Brain microvascular endothelial cell (primary cell): ENCODE measurements at regions not wholly inside any gene's neighbourhood (a gene's known extent, or its start where the extent isn't known, plus 50 kb on each side); places are given as distances from the start of the nearest gene placed in this dataset.

ENCODE experiments used
- DNase-seq: peaks from one replicate; pipeline ENCODE4 v3.0.0-alpha.2; 2020
- H3K27ac ChIP-seq: fragments of 250-450 bp; sonication (Bioruptor Pico); 2 replicates; pipeline ENCODE4 v1.5.1; 2020; ENCODE audit warnings: mild to moderate bottlenecking, moderate library complexity
- H3K27me3 ChIP-seq: fragments of 250-450 bp; sonication (Bioruptor Pico); replicated peaks from 2 replicates; pipeline ENCODE4 v1.5.1; 2020; ENCODE audit warnings: mild to moderate bottlenecking
- H3K36me3 ChIP-seq: fragments of 250-450 bp; sonication (Bioruptor Pico); replicated peaks from 2 replicates; pipeline ENCODE4 v1.5.1; 2020; ENCODE audit warnings: mild to moderate bottlenecking
- H3K4me3 ChIP-seq: 2 replicates; pipeline ENCODE4 v1.5.1; 2011; ENCODE audit warnings: low read depth, mild to moderate bottlenecking, control low read depth, low read length, moderate library complexity
- CTCF ChIP-seq: IDR thresholded peaks from 2 replicates; pipeline ENCODE4 v1.5.1; 2011; ENCODE audit warnings: low read depth, mild to moderate bottlenecking, moderate library complexity, low read length, control low read depth, inconsistent platforms; ENCODE audit errors: missing control alignments
- in situ Hi-C: cut with HindIII; loops from 2 replicates; pipeline ENCODE4 v1.10.0; 2017; ENCODE audit warnings: low sequenced_read_pairs, low pct_ligation_motif_present

- Histone ChIP-seq H3K36me3 (no peaks in the 10 kb centered on the region), H3K4me3 (no peak overlapping the region), H3K27ac (no peak overlapping the region), H3K27me3 (no peaks in the 10 kb centered on the region)
- TF ChIP-seq CTCF, result no peak
- no peak for DNase-seq
- in situ Hi-C loops, result no loop called here
Measured at GRCh38 chrX:151476604-151477303, 79.7 kb downstream of the VMA21 start.

DNA sequence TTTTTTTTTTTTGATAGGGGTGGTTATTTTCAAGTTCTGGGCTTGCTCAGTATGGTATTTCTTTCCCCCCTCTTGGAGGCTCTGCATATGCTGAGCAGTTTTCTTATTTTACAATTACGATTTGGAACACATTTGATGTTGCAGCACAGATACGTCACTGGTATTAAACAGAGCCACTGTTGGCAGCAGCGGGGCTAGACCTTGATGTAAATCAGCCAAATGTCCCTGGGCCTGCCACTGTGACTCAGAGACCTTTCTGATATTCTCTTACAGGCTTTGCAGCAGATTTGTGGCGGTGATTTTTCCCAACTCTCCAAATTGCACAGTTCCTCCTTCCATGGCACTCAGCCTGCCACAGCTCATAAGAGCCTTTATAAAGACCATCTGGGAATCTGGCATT is 81.1 kb downstream of the VMA21 start:
- no peak for DNase-seq
- Histone ChIP-seq H3K4me3 (no peak overlapping the region), H3K27ac (no peak overlapping the region), H3K27me3 (no peaks in the 10 kb centered on the region), H3K36me3 (no peaks in the 10 kb centered on the region)
- in situ Hi-C loops, result no loop called here
- TF ChIP-seq CTCF, result no peak

DNA sequence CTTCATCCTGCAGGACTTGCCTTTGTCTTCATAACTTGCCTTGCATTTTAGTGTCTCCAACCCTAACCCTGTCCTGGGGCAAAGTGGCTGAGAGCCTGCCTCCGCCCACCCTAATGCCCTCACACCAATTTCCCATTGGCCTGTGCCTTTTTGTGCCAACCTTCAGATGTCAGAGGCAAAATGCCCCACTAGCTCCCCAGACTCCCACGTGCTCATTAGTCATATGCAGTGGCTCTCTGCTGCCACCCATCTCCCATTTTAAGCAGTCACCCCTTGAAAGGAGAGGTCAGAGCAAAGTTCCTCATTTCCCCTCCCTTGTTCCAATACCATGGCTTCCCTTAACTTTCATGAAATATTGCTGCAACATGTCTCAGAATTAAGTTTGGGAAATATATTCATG is 74.8 kb upstream of the PASD1 start:
- Histone ChIP-seq H3K4me3 (no peak overlapping the region), H3K36me3 (no peaks in the 10 kb centered on the region), H3K27ac (no peak overlapping the region), H3K27me3 (no peaks in the 10 kb centered on the region)
- peak; percentile 11 for TF ChIP-seq CTCF
- DNase-seq, result no peak
- in situ Hi-C loops, result no loop called here

- no peak for DNase-seq
- H3K27ac ChIP-seq, result no peak overlapping the region
- in situ Hi-C loops, result no loop called here
- TF ChIP-seq CTCF, result no peak
- no peaks in the 10 kb centered on the region for H3K36me3 ChIP-seq
- no peak overlapping the region for H3K4me3 ChIP-seq
- no peaks in the 10 kb centered on the region for H3K27me3 ChIP-seq
Measured at GRCh38 chrX:151505796-151506195, 57.7 kb upstream of the PASD1 start.

GRCh38 chrX:151510203-151510602 is 53.3 kb upstream of the PASD1 start:
- in situ Hi-C loops, result no loop called here
- TF ChIP-seq CTCF, result no peak

DNA sequence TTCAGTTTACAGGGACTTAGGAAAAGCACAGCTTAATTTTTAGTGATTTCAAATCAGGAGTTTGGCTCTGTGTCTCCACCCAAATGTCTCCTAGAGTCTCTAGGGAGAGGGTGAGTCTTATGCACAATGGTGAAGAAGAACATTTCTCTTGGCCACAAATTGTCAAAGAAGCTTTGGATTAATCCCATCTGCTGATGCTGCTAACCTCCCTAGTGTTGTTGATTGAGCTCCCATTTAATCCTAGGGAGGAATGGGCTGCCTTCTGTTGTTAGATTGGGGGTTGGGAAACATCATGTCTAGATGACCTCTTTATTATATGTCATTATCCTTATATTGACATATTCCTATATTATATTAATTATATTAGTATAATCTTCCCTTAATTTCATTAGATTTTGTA is 50.0 kb upstream of the PASD1 start:
- H3K36me3 ChIP-seq, result no peaks in the 10 kb centered on the region
- in situ Hi-C loops, result no loop called here
- TF ChIP-seq CTCF, result no peak
- no peak for DNase-seq
- no peak overlapping the region for H3K27ac ChIP-seq
- no peak overlapping the region for H3K4me3 ChIP-seq
- no peaks in the 10 kb centered on the region for H3K27me3 ChIP-seq

More at GRCh38 chrX:151510203-151510602, 53.3 kb upstream of the PASD1 start:
- H3K27ac ChIP-seq, result no peak overlapping the region
- H3K36me3 ChIP-seq, result no peaks in the 10 kb centered on the region
- no peak overlapping the region for H3K4me3 ChIP-seq
- H3K27me3 ChIP-seq, result no peaks in the 10 kb centered on the region
- DNase-seq, result no peak
